Activated T-helper 2 cell treated with anti-CD3 and anti-CD28 coated beads, Interferon-gamma antibody, Interleukin-2, Interleukin-4, amounts not matched to agents 10 μg/mL and 5 μg/mL and 100 μg/mL, durations not matched to agents 14 hours and 24 hours and 36 hours (primary cell): ENCODE measurements at regions not wholly inside any gene's neighbourhood (a gene's known extent, or its start where the extent isn't known, plus 50 kb on each side); places are given as distances from the start of the nearest gene placed in this dataset.

Source experiments
- DNase-seq: peaks from one replicate; pipeline ENCODE4 v3.0.0; 2021; ENCODE audit warnings: low spot score
- H3K27ac Mint-ChIP-seq: one replicate; pipeline ENCODE4 v1.8.0; 2021; ENCODE audit warnings: mixed read lengths
- H3K27me3 Mint-ChIP-seq: one replicate; pipeline ENCODE4 v1.8.0; 2021; ENCODE audit warnings: low read depth, mixed read lengths
- H3K36me3 Mint-ChIP-seq: one replicate; pipeline ENCODE4 v1.8.0; 2021; ENCODE audit warnings: low read depth, mixed read lengths
- H3K4me1 Mint-ChIP-seq: one replicate; pipeline ENCODE4 v1.8.0; 2021; ENCODE audit warnings: low read depth, mixed read lengths
- H3K4me3 Mint-ChIP-seq: one replicate; pipeline ENCODE4 v1.8.0; 2021; ENCODE audit warnings: low read depth, mild to moderate bottlenecking, moderate library complexity, mixed read lengths
- H3K9me3 Mint-ChIP-seq: one replicate; pipeline ENCODE4 v1.8.0; 2021; ENCODE audit warnings: mixed read lengths
- intact Hi-C: fragments of 100-400 bp; cut with micrococcal nuclease; formaldehyde crosslinking; loops from one replicate; pipeline ENCODE4 v1.15.1; 2023

- Mint-ChIP-seq H3K27ac (no peak overlapping the region), H3K36me3 (no peaks in the 10 kb centered on the region)
- intact Hi-C loops, result no loop called here
These were observed 1295.5 kb upstream of the NCAM2 start for GRCh38 chr21:19702726-19703125.

GRCh38 chr21:19704832-19705231, 1293.4 kb upstream of the NCAM2 start:
- intact Hi-C loops, result no loop called here
- peaks cover 69% of the 10 kb centered on the region for H3K9me3 Mint-ChIP-seq

More at GRCh38 chr21:19702726-19703125, 1295.5 kb upstream of the NCAM2 start:
- DNase-seq, result no peak
- peaks cover 73% of the 10 kb centered on the region for H3K9me3 Mint-ChIP-seq
- no peaks in the 10 kb centered on the region for H3K4me1 Mint-ChIP-seq
- H3K4me3 Mint-ChIP-seq, result no peak overlapping the region
- no peaks in the 10 kb centered on the region for H3K27me3 Mint-ChIP-seq

GRCh38 chr21:19712441-19712840, 1285.8 kb upstream of the NCAM2 start:
- no peak for DNase-seq
- Mint-ChIP-seq H3K36me3 (no peaks in the 10 kb centered on the region), H3K4me3 (no peak overlapping the region), H3K4me1 (no peaks in the 10 kb centered on the region), H3K9me3 (peaks cover 55% of the 10 kb centered on the region), H3K27me3 (no peaks in the 10 kb centered on the region), H3K27ac (no peak overlapping the region)
- intact Hi-C loops, result no loop called here

More at GRCh38 chr21:19704832-19705231, 1293.4 kb upstream of the NCAM2 start:
- H3K4me3 Mint-ChIP-seq, result no peak overlapping the region
- DNase-seq, result no peak
- H3K27ac Mint-ChIP-seq, result no peak overlapping the region
- no peaks in the 10 kb centered on the region for H3K27me3 Mint-ChIP-seq
- H3K36me3 Mint-ChIP-seq, result no peaks in the 10 kb centered on the region
- H3K4me1 Mint-ChIP-seq, result no peaks in the 10 kb centered on the region

- Mint-ChIP-seq H3K4me3 (no peak overlapping the region), H3K4me1 (no peaks in the 10 kb centered on the region), H3K27me3 (no peaks in the 10 kb centered on the region), H3K27ac (no peak overlapping the region), H3K9me3 (peaks cover 54% of the 10 kb centered on the region), H3K36me3 (no peaks in the 10 kb centered on the region)
- no peak for DNase-seq
- intact Hi-C loops, result no loop called here
These were observed 1284.9 kb upstream of the NCAM2 start for GRCh38 chr21:19713313-19713712.

- intact Hi-C loops, result no loop called here
- no peak for DNase-seq
- Mint-ChIP-seq H3K4me3 (no peak overlapping the region), H3K27me3 (no peaks in the 10 kb centered on the region), H3K27ac (no peak overlapping the region), H3K9me3 (peaks cover 46% of the 10 kb centered on the region), H3K4me1 (no peaks in the 10 kb centered on the region), H3K36me3 (no peaks in the 10 kb centered on the region)
These were observed 1274.1 kb upstream of the NCAM2 start for GRCh38 chr21:19724081-19724480.

GRCh38 chr21:19731251-19731650, 1267.0 kb upstream of the NCAM2 start:
- intact Hi-C loops, result no loop called here
- no peaks in the 10 kb centered on the region for H3K27me3 Mint-ChIP-seq

GRCh38 chr21:19759836-19760235, 1238.4 kb upstream of the NCAM2 start:
- Mint-ChIP-seq H3K4me1 (no peaks in the 10 kb centered on the region), H3K36me3 (no peaks in the 10 kb centered on the region), H3K4me3 (no peak overlapping the region), H3K27ac (no peak overlapping the region), H3K27me3 (no peaks in the 10 kb centered on the region), H3K9me3 (peaks cover 46% of the 10 kb centered on the region)
- no peak for DNase-seq
- intact Hi-C loops, result no loop called here

More at GRCh38 chr21:19731251-19731650, 1267.0 kb upstream of the NCAM2 start:
- peaks cover 48% of the 10 kb centered on the region for H3K9me3 Mint-ChIP-seq
- no peaks in the 10 kb centered on the region for H3K4me1 Mint-ChIP-seq
- no peaks in the 10 kb centered on the region for H3K36me3 Mint-ChIP-seq
- no peak overlapping the region for H3K27ac Mint-ChIP-seq
- H3K4me3 Mint-ChIP-seq, result no peak overlapping the region
- DNase-seq, result no peak

- no peak for DNase-seq
- no peak overlapping the region for H3K27ac Mint-ChIP-seq
- intact Hi-C loops, result no loop called here
- H3K27me3 Mint-ChIP-seq, result no peaks in the 10 kb centered on the region
- no peak overlapping the region for H3K4me3 Mint-ChIP-seq
- peaks cover 39% of the 10 kb centered on the region for H3K9me3 Mint-ChIP-seq
- no peaks in the 10 kb centered on the region for H3K36me3 Mint-ChIP-seq
- H3K4me1 Mint-ChIP-seq, result no peaks in the 10 kb centered on the region
These were observed 1230.7 kb upstream of the NCAM2 start for GRCh38 chr21:19767546-19767945.

- no peak overlapping the region for H3K27ac Mint-ChIP-seq
- no peaks in the 10 kb centered on the region for H3K4me1 Mint-ChIP-seq
- peaks cover 36% of the 10 kb centered on the region for H3K9me3 Mint-ChIP-seq
- H3K36me3 Mint-ChIP-seq, result no peaks in the 10 kb centered on the region
- intact Hi-C loops, result no loop called here
- H3K4me3 Mint-ChIP-seq, result no peak overlapping the region
- H3K27me3 Mint-ChIP-seq, result no peaks in the 10 kb centered on the region
- no peak for DNase-seq
These were observed 1226.3 kb upstream of the NCAM2 start for GRCh38 chr21:19771881-19772280.

GRCh38 chr21:19776076-19776475, 1222.1 kb upstream of the NCAM2 start:
- Mint-ChIP-seq H3K4me3 (no peak overlapping the region), H3K27ac (no peak overlapping the region), H3K9me3 (peaks cover 52% of the 10 kb centered on the region), H3K27me3 (no peaks in the 10 kb centered on the region), H3K36me3 (no peaks in the 10 kb centered on the region), H3K4me1 (no peaks in the 10 kb centered on the region)
- intact Hi-C loops, result no loop called here
- no peak for DNase-seq

GRCh38 chr21:19781881-19782652, 1216.1 kb upstream of the NCAM2 start:
- no peaks in the 10 kb centered on the region for H3K4me1 Mint-ChIP-seq
- H3K27ac Mint-ChIP-seq, result no peak overlapping the region
- intact Hi-C loops, result no loop called here
- H3K4me3 Mint-ChIP-seq, result no peak overlapping the region
- no peaks in the 10 kb centered on the region for H3K27me3 Mint-ChIP-seq
- H3K9me3 Mint-ChIP-seq, result peaks cover 68% of the 10 kb centered on the region
- H3K36me3 Mint-ChIP-seq, result no peaks in the 10 kb centered on the region
- DNase-seq, result no peak

GRCh38 chr21:19785941-19786340, 1212.3 kb upstream of the NCAM2 start:
- Mint-ChIP-seq H3K27ac (no peak overlapping the region), H3K9me3 (peaks cover 46% of the 10 kb centered on the region)
- intact Hi-C loops, result no loop called here

GRCh38 chr21:19792004-19792403, 1206.2 kb upstream of the NCAM2 start:
- H3K27me3 Mint-ChIP-seq, result no peaks in the 10 kb centered on the region
- H3K4me1 Mint-ChIP-seq, result no peaks in the 10 kb centered on the region
- DNase-seq, result no peak
- intact Hi-C loops, result no loop called here
- no peak overlapping the region for H3K4me3 Mint-ChIP-seq
- H3K27ac Mint-ChIP-seq, result no peak overlapping the region
- H3K9me3 Mint-ChIP-seq, result peaks cover 34% of the 10 kb centered on the region
- no peaks in the 10 kb centered on the region for H3K36me3 Mint-ChIP-seq

More at GRCh38 chr21:19785941-19786340, 1212.3 kb upstream of the NCAM2 start:
- no peak for DNase-seq
- Mint-ChIP-seq H3K27me3 (no peaks in the 10 kb centered on the region), H3K36me3 (no peaks in the 10 kb centered on the region), H3K4me3 (no peak overlapping the region), H3K4me1 (no peaks in the 10 kb centered on the region)
